BLaER1 treated with 17β-estradiol and CSF1 and Interleukin-3, amounts not matched to agents 10 nM and 100 nM (cell line): ENCODE measurements at regions not wholly inside any gene's neighbourhood (a gene's known extent, or its start where the extent isn't known, plus 50 kb on each side); places are given as distances from the start of the nearest gene placed in this dataset.

Experiments
- H3K27ac ChIP-seq, 11 experiments: shearing (Covaris generic); formaldehyde crosslinking; 2 replicates each; pipeline ENCODE4 v1.8.1; 2022
- H3K27me3 ChIP-seq, 11 experiments: shearing (Covaris generic); formaldehyde crosslinking; 2 replicates each; pipeline ENCODE4 v1.8.1; 2022
- H3K36me3 ChIP-seq, 11 experiments: shearing (Covaris generic); formaldehyde crosslinking; 2 replicates each; pipeline ENCODE4 v1.8.1; 2022
- H3K4me1 ChIP-seq, 10 experiments: shearing (Covaris generic); formaldehyde crosslinking; 2 replicates each; pipeline ENCODE4 v1.8.1; 2022
- H3K4me2 ChIP-seq, 11 experiments: shearing (Covaris generic); formaldehyde crosslinking; 2 replicates each; pipeline ENCODE4 v1.8.1; 2022
- H3K4me3 ChIP-seq, 10 experiments: shearing (Covaris generic); formaldehyde crosslinking; 2 replicates each; pipeline ENCODE4 v1.8.1; 2022
- H3K9ac ChIP-seq, 11 experiments: shearing (Covaris generic); formaldehyde crosslinking; 2 replicates each; pipeline ENCODE4 v1.8.1; 2022
- H3K9me3 ChIP-seq, 11 experiments: shearing (Covaris generic); formaldehyde crosslinking; replicated peaks in 1 of 11; 2 replicates each; pipeline ENCODE4 v1.8.1; 2022
- H4K20me1 ChIP-seq, 11 experiments: shearing (Covaris generic); formaldehyde crosslinking; 2 replicates each; pipeline ENCODE4 v1.8.1; 2022
- Cebpa-rat ChIP-seq, 11 experiments: shearing (Covaris generic); IDR thresholded peaks; 2 replicates each; pipeline ENCODE4 v1.8.1; 2022

DNA sequence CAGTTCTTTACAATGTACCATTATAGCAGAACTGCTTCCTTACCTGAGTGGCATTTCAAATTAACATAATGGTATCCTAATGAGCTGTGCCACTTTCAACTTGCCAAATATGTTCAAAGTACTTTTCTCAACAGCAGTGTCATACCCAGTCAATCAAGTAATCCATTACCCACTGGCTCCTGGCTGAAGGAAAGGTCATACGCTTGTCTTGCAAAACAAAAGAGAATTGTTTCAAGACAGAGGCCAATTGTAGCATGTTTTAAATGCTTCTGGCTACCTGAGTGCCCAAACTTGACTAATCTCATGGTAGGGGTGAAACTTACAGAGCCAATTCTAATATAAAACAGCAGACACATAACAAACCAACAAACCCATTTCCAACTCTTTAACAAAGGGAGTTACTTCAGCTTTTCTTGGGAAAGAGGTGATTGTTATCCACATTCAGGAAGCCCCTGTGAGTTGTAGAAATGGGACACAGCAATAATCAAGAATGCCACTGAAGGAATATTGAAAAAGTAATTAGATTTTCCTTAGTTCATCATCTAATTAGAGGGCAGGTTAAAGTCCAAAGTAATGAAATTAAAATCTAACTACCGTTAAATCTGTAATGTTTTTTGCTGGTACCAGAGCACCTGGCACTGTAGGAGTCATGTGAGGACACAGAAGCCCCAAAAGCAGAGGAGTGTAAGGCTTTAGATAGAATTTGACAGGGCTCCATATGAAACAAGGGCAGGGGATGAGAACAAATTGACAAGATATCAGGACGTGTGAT lies 241.9 kb downstream of the RWDD3 start:
- no peaks in the 10 kb centered on the region for H3K4me1 ChIP-seq
- no peak for TF ChIP-seq Cebpa-rat (IDR thresholded peaks at IDR 0.05)

DNA sequence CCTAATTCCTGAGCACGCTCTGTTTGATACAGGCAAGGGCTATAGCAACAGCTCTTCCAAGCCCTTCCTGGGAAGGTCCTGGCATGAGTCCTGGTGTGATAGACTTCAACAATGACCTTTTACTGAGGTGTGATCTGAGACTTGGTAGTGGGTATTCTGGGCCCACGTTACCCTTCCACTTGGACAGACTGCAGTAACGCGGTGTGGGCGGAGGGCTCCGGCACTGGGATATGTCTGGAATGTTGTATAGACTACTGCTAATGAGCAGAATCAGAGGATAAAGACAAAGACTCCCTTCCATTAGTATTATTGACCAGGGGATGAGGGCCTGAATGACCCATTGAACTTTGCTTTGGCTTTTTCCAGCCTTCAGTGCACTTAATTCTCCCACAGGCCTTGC lies 262.3 kb downstream of the RWDD3 start:
- H3K36me3 ChIP-seq = no peaks in the 10 kb centered on the region
- no peak overlapping the region for H3K4me2 ChIP-seq
- H3K27me3 ChIP-seq = no peaks in the 10 kb centered on the region
- no peak overlapping the region for H3K4me3 ChIP-seq
- H3K9ac ChIP-seq = no peak overlapping the region
- no peak for TF ChIP-seq Cebpa-rat (IDR thresholded peaks at IDR 0.05)
- H3K9me3 ChIP-seq = peaks cover 0 to 7% (median 5%) of the 10 kb centered on the region in 11 experiments; a peak in 7 of 22 replicates
- no peak overlapping the region for H3K27ac ChIP-seq
- no peaks in the 10 kb centered on the region for H4K20me1 ChIP-seq
- no peaks in the 10 kb centered on the region for H3K4me1 ChIP-seq

More for the DNA sequence above, 241.9 kb downstream of the RWDD3 start:
- Histone ChIP-seq H3K27me3 (no peaks in the 10 kb centered on the region), H4K20me1 (no peaks in the 10 kb centered on the region), H3K4me2 (no peak overlapping the region), H3K27ac (no peak overlapping the region), H3K36me3 (no peaks in the 10 kb centered on the region), H3K9ac (no peak overlapping the region), H3K4me3 (no peak overlapping the region), H3K9me3 (peaks cover 12 to 21% (median 13%) of the 10 kb centered on the region in 11 experiments)

DNA sequence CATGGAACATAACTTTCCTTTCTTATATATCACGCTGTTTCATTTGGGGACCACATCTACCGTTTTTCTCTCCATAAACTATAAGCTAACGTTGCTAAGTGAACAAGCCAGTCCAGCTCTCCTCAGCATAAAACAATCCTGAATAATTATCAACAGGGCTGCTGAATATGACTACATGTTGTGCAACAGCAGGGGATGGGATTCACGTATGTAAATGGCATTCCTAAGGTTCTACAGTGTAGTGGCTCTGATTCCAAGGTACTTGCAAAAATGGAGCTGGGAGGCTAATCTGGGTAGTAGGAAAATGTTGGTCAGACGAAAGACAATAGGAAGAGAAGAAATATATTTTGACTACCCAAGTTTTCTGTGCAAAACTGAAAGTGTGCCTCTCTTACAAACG lies 262.8 kb downstream of the RWDD3 start:
- no peak for TF ChIP-seq Cebpa-rat (IDR thresholded peaks at IDR 0.05)
- H3K9ac ChIP-seq = no peak overlapping the region
- no peaks in the 10 kb centered on the region for H3K27me3 ChIP-seq
- H3K4me1 ChIP-seq = no peaks in the 10 kb centered on the region
- no peaks in the 10 kb centered on the region for H4K20me1 ChIP-seq
- H3K9me3 ChIP-seq = peaks cover 0 to 2% (median under 1%) of the 10 kb centered on the region in 11 experiments; a peak in 5 of 22 replicates
- H3K27ac ChIP-seq = no peak overlapping the region
- no peaks in the 10 kb centered on the region for H3K36me3 ChIP-seq
- no peak overlapping the region for H3K4me2 ChIP-seq
- no peak overlapping the region for H3K4me3 ChIP-seq

DNA sequence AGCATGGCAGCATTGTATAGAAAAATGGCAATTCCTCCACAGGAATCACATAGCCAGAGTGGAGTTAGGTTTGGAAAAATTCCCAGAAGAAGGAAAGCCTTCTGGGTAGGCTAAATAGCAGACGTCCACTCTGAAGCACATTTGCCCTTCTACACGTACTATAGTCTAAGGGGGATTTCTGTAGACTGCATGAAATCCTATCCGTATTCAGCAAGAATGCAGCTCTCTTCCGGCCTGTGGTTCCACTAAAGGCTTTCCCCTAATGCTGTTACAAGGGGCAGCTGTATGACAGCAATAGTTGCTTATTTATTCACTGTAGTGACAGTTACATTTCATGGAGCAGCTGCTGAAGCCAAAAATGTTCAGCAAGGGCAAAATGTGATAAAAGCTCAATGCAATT lies 263.6 kb downstream of the RWDD3 start:
- no peak for TF ChIP-seq Cebpa-rat (IDR thresholded peaks at IDR 0.05)
- Histone ChIP-seq H3K4me1 (no peaks in the 10 kb centered on the region), H3K9ac (no peak overlapping the region), H3K4me3 (no peak overlapping the region), H3K36me3 (no peaks in the 10 kb centered on the region), H3K27ac (no peak overlapping the region), H3K27me3 (no peaks in the 10 kb centered on the region), H4K20me1 (no peaks in the 10 kb centered on the region), H3K4me2 (no peak overlapping the region), H3K9me3 (no peaks in the 10 kb centered on the region)

DNA sequence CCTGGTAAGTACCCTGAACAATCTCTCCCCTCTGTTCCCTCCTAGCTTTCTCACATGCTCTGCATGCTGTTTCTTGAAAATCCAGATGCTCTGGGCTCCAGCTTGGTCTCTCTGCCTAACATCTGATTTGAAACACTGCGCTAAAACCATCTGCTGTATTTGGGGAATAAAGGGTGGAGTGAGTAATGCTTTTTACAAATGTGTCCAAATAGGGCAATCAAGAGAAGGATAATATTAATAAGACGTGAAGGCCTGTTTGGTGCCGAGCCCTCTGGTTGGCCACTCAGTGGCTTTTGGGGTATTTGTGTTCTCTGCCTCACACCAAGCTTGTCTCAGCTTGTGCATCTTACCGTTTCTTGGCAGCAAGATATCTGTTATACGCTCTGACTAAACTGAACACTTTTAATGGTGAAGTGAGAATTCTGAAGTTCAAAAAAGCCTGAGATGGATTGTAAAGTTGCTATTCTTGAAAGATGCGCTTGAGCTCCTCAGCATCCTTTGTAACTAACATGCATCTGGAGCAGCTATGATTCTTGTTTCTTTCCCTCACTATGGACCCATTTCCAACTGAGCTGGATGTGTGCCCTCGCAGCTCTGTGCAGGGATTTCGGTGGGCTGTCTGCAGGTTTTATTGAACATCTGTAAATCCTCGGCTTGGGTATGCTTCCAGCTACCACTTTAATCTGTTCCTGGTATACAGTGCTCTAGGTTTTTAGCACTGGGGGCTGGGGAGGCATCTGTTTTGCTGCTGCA lies 269.4 kb downstream of the RWDD3 start:
- H4K20me1 ChIP-seq = no peaks in the 10 kb centered on the region
- no peak overlapping the region for H3K4me2 ChIP-seq
- no peak overlapping the region for H3K9ac ChIP-seq
- no peaks in the 10 kb centered on the region for H3K27me3 ChIP-seq
- no peak overlapping the region for H3K27ac ChIP-seq
- TF ChIP-seq Cebpa-rat (IDR thresholded peaks at IDR 0.05) = no peak
- no peak overlapping the region for H3K4me3 ChIP-seq
- H3K9me3 ChIP-seq = no peaks in the 10 kb centered on the region
- no peaks in the 10 kb centered on the region for H3K36me3 ChIP-seq
- no peaks in the 10 kb centered on the region for H3K4me1 ChIP-seq

DNA sequence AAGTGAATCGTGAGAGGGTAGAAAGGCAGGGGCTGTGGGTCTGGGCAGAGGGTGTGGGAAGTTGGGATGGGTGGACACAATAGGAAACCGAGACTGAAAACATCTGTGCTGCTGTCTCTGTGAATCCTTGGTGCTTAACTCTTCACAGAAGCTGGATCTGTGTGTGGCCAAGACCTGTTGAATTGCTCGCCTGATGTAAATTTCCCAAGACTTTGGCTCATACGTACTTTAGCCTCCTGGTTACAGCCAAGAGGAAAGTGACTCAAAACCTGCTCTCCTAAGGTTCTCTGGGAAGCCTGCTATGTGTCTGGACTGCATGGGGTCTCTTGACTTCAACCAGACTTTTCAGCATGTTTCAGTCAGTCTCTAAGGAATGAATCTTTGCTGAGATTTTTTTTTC lies 270.3 kb downstream of the RWDD3 start:
- Histone ChIP-seq H3K9ac (no peak overlapping the region), H3K27ac (no peak overlapping the region), H3K36me3 (no peaks in the 10 kb centered on the region)

DNA sequence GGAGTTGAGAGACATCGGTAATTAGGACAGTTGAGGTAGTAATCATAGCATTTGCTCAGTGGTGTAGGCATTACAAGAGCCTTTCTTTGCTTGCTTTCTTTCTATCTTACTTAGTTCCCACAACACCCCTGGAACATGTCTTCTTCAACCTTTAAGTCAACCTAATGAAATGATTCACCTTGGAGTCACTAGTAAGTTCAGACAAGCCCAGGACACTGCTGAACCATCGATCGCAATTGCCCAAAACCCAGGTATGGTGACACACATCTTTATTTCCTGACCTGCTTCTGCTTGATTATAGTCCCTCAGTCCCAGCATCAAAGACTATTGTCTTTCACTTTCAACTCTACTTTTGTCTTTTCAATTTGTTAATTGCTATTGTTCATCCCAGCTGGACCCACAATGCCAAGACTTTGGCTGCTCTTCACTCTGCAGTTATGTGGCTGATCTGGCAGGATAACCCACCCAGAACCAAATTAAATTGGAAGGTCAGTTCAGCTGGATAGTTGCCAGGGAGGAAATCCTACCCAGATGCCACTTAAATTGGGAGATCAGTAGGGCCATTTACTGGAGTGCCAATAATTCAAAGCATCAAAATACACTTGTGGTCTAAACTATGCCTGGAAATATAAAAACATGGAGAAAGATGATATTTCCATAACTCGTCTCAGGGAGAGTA lies 272.9 kb downstream of the RWDD3 start:
- no peak overlapping the region for H3K4me3 ChIP-seq
- no peaks in the 10 kb centered on the region for H3K9me3 ChIP-seq
- no peak overlapping the region for H3K27ac ChIP-seq
- no peak overlapping the region for H3K4me2 ChIP-seq
- H4K20me1 ChIP-seq = no peaks in the 10 kb centered on the region
- H3K36me3 ChIP-seq = no peaks in the 10 kb centered on the region
- H3K9ac ChIP-seq = no peak overlapping the region
- no peaks in the 10 kb centered on the region for H3K4me1 ChIP-seq
- H3K27me3 ChIP-seq = no peaks in the 10 kb centered on the region
- no peak for TF ChIP-seq Cebpa-rat (IDR thresholded peaks at IDR 0.05)

More for the DNA sequence above, 270.3 kb downstream of the RWDD3 start:
- Histone ChIP-seq H3K9me3 (no peaks in the 10 kb centered on the region), H3K4me2 (no peak overlapping the region), H3K4me1 (no peaks in the 10 kb centered on the region), H3K27me3 (no peaks in the 10 kb centered on the region), H4K20me1 (no peaks in the 10 kb centered on the region), H3K4me3 (no peak overlapping the region)
- no peak for TF ChIP-seq Cebpa-rat (IDR thresholded peaks at IDR 0.05)

DNA sequence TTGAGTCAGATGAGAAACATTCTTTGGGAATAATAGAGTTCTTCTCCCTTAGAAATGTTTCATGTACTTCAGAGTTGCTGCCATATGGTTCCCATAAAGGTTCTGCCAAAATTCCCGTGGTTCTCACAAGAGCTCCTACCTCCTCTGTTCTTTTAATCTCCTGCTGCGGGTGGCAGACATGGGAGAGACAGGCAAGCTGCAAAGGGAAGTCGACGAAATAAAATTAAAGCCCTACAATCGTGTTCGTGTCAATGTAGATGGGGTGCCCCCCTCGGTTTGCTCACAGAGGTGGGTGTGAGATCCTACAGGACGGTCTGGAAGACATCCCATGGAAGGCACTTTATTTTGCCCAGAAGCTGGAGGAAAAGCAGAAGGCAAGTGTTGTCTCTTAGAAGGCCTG lies 276.0 kb downstream of the RWDD3 start:
- no peak overlapping the region for H3K9ac ChIP-seq
- no peaks in the 10 kb centered on the region for H3K27me3 ChIP-seq
- H3K36me3 ChIP-seq = no peaks in the 10 kb centered on the region
- no peaks in the 10 kb centered on the region for H3K9me3 ChIP-seq
- TF ChIP-seq Cebpa-rat (IDR thresholded peaks at IDR 0.05) = no peak
- no peak overlapping the region for H3K27ac ChIP-seq
- no peak overlapping the region for H3K4me3 ChIP-seq
- H3K4me2 ChIP-seq = no peak overlapping the region
- no peaks in the 10 kb centered on the region for H4K20me1 ChIP-seq
- no peaks in the 10 kb centered on the region for H3K4me1 ChIP-seq

DNA sequence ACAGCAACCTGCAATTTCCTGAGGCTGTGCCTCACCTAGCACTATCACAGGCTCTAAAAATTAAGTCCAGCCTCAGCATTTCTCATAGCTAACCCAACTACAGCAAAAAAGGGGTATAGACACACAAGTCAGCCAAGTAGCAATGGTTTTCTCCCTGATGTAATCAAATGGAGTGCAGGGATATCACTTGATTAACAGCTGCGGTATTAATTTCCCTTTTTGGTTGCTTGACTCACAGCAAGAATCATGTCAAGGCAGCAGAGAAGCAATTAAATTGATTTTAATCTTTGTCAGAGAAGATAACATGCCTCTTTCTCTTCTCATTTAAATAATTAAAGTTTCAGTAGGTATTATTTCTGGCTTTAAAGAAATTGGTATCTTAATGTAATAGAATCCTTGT lies 278.9 kb downstream of the RWDD3 start:
- no peaks in the 10 kb centered on the region for H4K20me1 ChIP-seq
- H3K4me3 ChIP-seq = no peak overlapping the region
- no peak overlapping the region for H3K9ac ChIP-seq
- H3K36me3 ChIP-seq = no peaks in the 10 kb centered on the region
- no peaks in the 10 kb centered on the region for H3K4me1 ChIP-seq
- no peak overlapping the region for H3K4me2 ChIP-seq
- no peak for TF ChIP-seq Cebpa-rat (IDR thresholded peaks at IDR 0.05)
- H3K9me3 ChIP-seq = 0 out of 22 replicates have a peak, but pooled peaks cover 0 to 6% (median 0%) of the 10 kb centered on the region in 11 experiments
- H3K27me3 ChIP-seq = no peaks in the 10 kb centered on the region
- H3K27ac ChIP-seq = no peak overlapping the region
